SK-N-SH treated with all-trans-retinoic acid at 6 μM for 48 hours (cell line): ENCODE measurements at regions not wholly inside any gene's neighbourhood (a gene's known extent, or its start where the extent isn't known, plus 50 kb on each side); places are given as distances from the start of the nearest gene placed in this dataset.

Experiments used
- ATAC-seq: fragments of 200-7000 bp; cut with Tn5 transposase; 3 replicates; pipeline ENCODE4 v1.9.1; 2020; ENCODE audit warnings: mild to moderate bottlenecking, moderate library complexity
- ESRRG ChIP-seq: fragments of 250-450 bp; sonication (Bioruptor Pico); IDR thresholded peaks from 2 replicates; pipeline ENCODE4 v1.6.1; 2021; ENCODE audit warnings: mild to moderate bottlenecking
- ISL1 ChIP-seq: fragments of 250-450 bp; sonication (Bioruptor Pico); IDR thresholded peaks from 2 replicates; pipeline ENCODE4 v2.1.2; 2022; ENCODE audit warnings: mild to moderate bottlenecking, moderate library complexity
- ZNF70 ChIP-seq: fragments of 450-650 bp; formaldehyde crosslinking; IDR thresholded peaks from 2 replicates; pipeline ENCODE4 v1.5.0; 2020; ENCODE audit warnings: mild to moderate bottlenecking, moderate library complexity
- TF ChIP-seq, protein P1 (sequence below): fragments of 250-450 bp; sonication (Bioruptor Pico); IDR thresholded peaks from 2 replicates; pipeline ENCODE4 v1.8.0; 2020; ENCODE audit warnings: mild to moderate bottlenecking, moderate library complexity, borderline replicate concordance

- ATAC-seq: peak; percentile 82
- TF ChIP-seq ZNF70 (no peak), ISL1 (CRISPR knock-in tag) (0 out of 2 replicates have a peak, but pooled peaks have one; percentile 8), ESRRG (CRISPR knock-in tag) (no peak)
- TF ChIP-seq, protein P1, sequence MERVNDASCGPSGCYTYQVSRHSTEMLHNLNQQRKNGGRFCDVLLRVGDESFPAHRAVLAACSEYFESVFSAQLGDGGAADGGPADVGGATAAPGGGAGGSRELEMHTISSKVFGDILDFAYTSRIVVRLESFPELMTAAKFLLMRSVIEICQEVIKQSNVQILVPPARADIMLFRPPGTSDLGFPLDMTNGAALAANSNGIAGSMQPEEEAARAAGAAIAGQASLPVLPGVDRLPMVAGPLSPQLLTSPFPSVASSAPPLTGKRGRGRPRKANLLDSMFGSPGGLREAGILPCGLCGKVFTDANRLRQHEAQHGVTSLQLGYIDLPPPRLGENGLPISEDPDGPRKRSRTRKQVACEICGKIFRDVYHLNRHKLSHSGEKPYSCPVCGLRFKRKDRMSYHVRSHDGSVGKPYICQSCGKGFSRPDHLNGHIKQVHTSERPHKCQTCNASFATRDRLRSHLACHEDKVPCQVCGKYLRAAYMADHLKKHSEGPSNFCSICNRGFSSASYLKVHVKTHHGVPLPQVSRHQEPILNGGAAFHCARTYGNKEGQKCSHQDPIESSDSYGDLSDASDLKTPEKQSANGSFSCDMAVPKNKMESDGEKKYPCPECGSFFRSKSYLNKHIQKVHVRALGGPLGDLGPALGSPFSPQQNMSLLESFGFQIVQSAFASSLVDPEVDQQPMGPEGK (CRISPR knock-in tag): 0 out of 2 replicates have a peak, but pooled peaks have one; percentile 28
Measured at GRCh38 chr3:16124636-16125035, 49.8 kb upstream of the GALNT15 start.
